ENCODE measurements at regions not wholly inside any gene's neighbourhood (a gene's known extent, or its start where the extent isn't known, plus 50 kb on each side); places are given as distances from the start of the nearest gene placed in this dataset.
"Not testable (repeated sequence)": the region's sequence is repeated elsewhere in the genome, so short reads cannot be mapped to it uniquely, and the experiment has no call there.

GRCh38 chr13:106081221-106081620 lies 454.2 kb downstream of the EFNB2 start:
- H3K9me3 Mint-ChIP-seq; H3K27me3 Mint-ChIP-seq; H3K27ac Mint-ChIP-seq (ENCODE audit: low read depth); H3K4me3 Mint-ChIP-seq; DNase-seq (ENCODE audit: low spot score in 2 of 2); H3K36me3 Mint-ChIP-seq (ENCODE audit: insufficient read depth); ATAC-seq (replicated peaks; ENCODE audit: extremely low read depth, poor library complexity, severe bottlenecking); H3K4me1 Mint-ChIP-seq: not testable (repeated sequence)

DNA sequence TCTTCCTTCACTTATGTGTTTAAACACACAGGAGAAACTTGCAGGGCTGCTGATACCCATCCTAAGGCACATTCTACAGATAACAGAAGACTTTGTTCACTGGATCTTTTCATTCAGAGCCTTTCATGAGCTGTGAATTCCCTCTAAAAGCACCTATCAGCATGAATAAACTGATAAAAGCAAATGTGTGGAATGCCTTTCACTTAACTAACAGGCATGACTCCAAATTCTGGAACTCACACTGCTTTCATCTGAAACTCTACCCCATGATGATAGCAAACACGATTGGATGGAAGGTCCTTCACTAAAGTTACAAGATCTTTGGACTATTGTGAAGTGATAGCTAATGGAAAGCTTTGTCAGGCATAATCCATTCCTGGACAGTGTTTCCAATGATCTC lies 457.3 kb downstream of the EFNB2 start:
- ATAC-seq (replicated peaks; ENCODE audit: extremely low read depth, poor library complexity, severe bottlenecking) (no peak), DNase-seq (ENCODE audit: low spot score in 2 of 2) (no peak)
- H3K27me3 Mint-ChIP-seq, result no peaks in the 10 kb centered on the region
- H3K9me3 Mint-ChIP-seq, result no peaks in the 10 kb centered on the region
- H3K27ac Mint-ChIP-seq (ENCODE audit: low read depth), result no peak overlapping the region
- H3K4me3 Mint-ChIP-seq, result no peak overlapping the region
- no peaks in the 10 kb centered on the region for H3K4me1 Mint-ChIP-seq
- H3K36me3 Mint-ChIP-seq (ENCODE audit: insufficient read depth), result peaks cover 4% of the 10 kb centered on the region

GRCh38 chr13:106077017-106077416 lies 458.4 kb downstream of the EFNB2 start:
- no peaks in the 10 kb centered on the region for H3K4me1 Mint-ChIP-seq
- H3K27ac Mint-ChIP-seq (ENCODE audit: low read depth), result no peak overlapping the region
- peaks cover 4% of the 10 kb centered on the region for H3K36me3 Mint-ChIP-seq (ENCODE audit: insufficient read depth)
- no peaks in the 10 kb centered on the region for H3K27me3 Mint-ChIP-seq
- ATAC-seq (replicated peaks; ENCODE audit: extremely low read depth, poor library complexity, severe bottlenecking) (no peak), DNase-seq (ENCODE audit: low spot score in 2 of 2) (no peak)
- H3K9me3 Mint-ChIP-seq, result no peaks in the 10 kb centered on the region
- no peak overlapping the region for H3K4me3 Mint-ChIP-seq

DNA sequence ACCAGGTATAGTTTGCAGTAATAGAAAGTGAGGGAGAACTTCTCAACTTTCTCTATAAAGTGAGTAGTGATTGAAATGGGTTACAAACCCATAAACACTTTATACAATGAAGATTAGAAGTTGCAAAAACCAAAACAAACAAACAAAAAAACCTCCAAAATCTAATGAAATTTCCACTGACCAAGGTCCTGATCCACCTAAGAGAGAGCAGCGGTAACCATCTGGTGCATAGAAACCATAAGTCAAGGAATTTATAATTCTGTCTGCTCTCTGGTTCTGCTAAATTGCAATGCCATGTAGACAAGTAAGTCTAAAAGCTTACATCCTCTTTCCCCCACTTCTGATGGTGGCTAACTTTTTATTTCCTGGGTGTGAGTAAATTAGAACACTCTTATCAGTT lies 463.4 kb downstream of the EFNB2 start:
- no peak for DNase-seq (ENCODE audit: low spot score in 2 of 2)
- Mint-ChIP-seq H3K27ac (ENCODE audit: low read depth) (no peak overlapping the region), H3K9me3 (no peaks in the 10 kb centered on the region), H3K4me3 (no peak overlapping the region), H3K4me1 (no peaks in the 10 kb centered on the region), H3K36me3 (ENCODE audit: insufficient read depth) (peaks cover 1% of the 10 kb centered on the region), H3K27me3 (no peaks in the 10 kb centered on the region)
- ATAC-seq (replicated peaks; ENCODE audit: extremely low read depth, poor library complexity, severe bottlenecking), result no peak

GRCh38 chr13:106063591-106064313 lies 471.7 kb downstream of the EFNB2 start:
- no peaks in the 10 kb centered on the region for H3K27me3 Mint-ChIP-seq
- no peak for DNase-seq (ENCODE audit: low spot score in 2 of 2)
- H3K4me3 Mint-ChIP-seq, result no peak overlapping the region
- no peak for ATAC-seq (replicated peaks; ENCODE audit: extremely low read depth, poor library complexity, severe bottlenecking)
- H3K27ac Mint-ChIP-seq (ENCODE audit: low read depth), result no peak overlapping the region
- no peaks in the 10 kb centered on the region for H3K4me1 Mint-ChIP-seq
- H3K36me3 Mint-ChIP-seq (ENCODE audit: insufficient read depth), result no peaks in the 10 kb centered on the region
- peaks cover 13% of the 10 kb centered on the region for H3K9me3 Mint-ChIP-seq

GRCh38 chr13:106061781-106062180 lies 473.7 kb downstream of the EFNB2 start:
- ATAC-seq (replicated peaks; ENCODE audit: extremely low read depth, poor library complexity, severe bottlenecking) (no peak), DNase-seq (ENCODE audit: low spot score in 2 of 2) (no peak)
- Mint-ChIP-seq H3K27ac (ENCODE audit: low read depth) (no peak overlapping the region), H3K4me3 (no peak overlapping the region), H3K36me3 (ENCODE audit: insufficient read depth) (no peaks in the 10 kb centered on the region), H3K4me1 (no peaks in the 10 kb centered on the region), H3K9me3 (peaks cover 13% of the 10 kb centered on the region), H3K27me3 (no peaks in the 10 kb centered on the region)

GRCh38 chr13:106056851-106057250 lies 478.6 kb downstream of the EFNB2 start:
- Mint-ChIP-seq H3K27ac (ENCODE audit: low read depth) (no peak overlapping the region), H3K9me3 (no peaks in the 10 kb centered on the region), H3K27me3 (no peaks in the 10 kb centered on the region), H3K4me1 (no peaks in the 10 kb centered on the region), H3K4me3 (no peak overlapping the region), H3K36me3 (ENCODE audit: insufficient read depth) (no peaks in the 10 kb centered on the region)
- ATAC-seq (replicated peaks; ENCODE audit: extremely low read depth, poor library complexity, severe bottlenecking) (no peak), DNase-seq (ENCODE audit: low spot score in 2 of 2) (no peak)

GRCh38 chr13:106052200-106052767 lies 483.2 kb downstream of the EFNB2 start:
- Mint-ChIP-seq H3K27me3 (no peaks in the 10 kb centered on the region), H3K4me1 (no peaks in the 10 kb centered on the region), H3K36me3 (ENCODE audit: insufficient read depth) (no peaks in the 10 kb centered on the region), H3K9me3 (no peaks in the 10 kb centered on the region), H3K4me3 (no peak overlapping the region), H3K27ac (ENCODE audit: low read depth) (no peak overlapping the region)
- DNase-seq (ENCODE audit: low spot score in 2 of 2) (no peak), ATAC-seq (replicated peaks; ENCODE audit: extremely low read depth, poor library complexity, severe bottlenecking) (no peak)

DNA sequence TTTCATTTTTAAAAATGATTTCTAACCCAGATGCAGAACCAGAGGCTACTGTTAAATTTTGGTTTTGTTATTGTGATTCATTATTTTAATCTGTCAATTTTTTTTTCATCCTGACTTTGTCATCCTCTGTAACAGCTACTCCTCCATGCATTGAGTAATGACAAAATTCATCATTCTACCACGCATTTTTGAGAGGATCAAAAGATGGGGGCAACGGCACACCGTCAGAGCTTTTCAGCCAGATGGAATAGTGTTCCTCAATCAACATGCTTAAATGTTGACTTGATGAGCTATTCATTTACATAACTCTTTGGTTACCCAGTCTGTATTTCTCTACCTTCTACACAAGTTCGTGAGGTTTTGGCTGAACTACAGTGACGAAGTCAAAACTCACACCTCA lies 486.3 kb downstream of the EFNB2 start:
- no peaks in the 10 kb centered on the region for H3K9me3 Mint-ChIP-seq
- no peaks in the 10 kb centered on the region for H3K4me1 Mint-ChIP-seq
- DNase-seq (ENCODE audit: low spot score in 2 of 2), result no peak
- no peak overlapping the region for H3K27ac Mint-ChIP-seq (ENCODE audit: low read depth)
- no peaks in the 10 kb centered on the region for H3K27me3 Mint-ChIP-seq
- no peaks in the 10 kb centered on the region for H3K36me3 Mint-ChIP-seq (ENCODE audit: insufficient read depth)
- H3K4me3 Mint-ChIP-seq, result no peak overlapping the region
- no peak for ATAC-seq (replicated peaks; ENCODE audit: extremely low read depth, poor library complexity, severe bottlenecking)

GRCh38 chr13:106048386-106048785 lies 487.1 kb downstream of the EFNB2 start:
- DNase-seq (ENCODE audit: low spot score in 2 of 2) (no peak), ATAC-seq (replicated peaks; ENCODE audit: extremely low read depth, poor library complexity, severe bottlenecking) (no peak)
- Mint-ChIP-seq H3K36me3 (ENCODE audit: insufficient read depth) (no peaks in the 10 kb centered on the region), H3K9me3 (no peaks in the 10 kb centered on the region), H3K27me3 (no peaks in the 10 kb centered on the region), H3K4me3 (no peak overlapping the region), H3K4me1 (no peaks in the 10 kb centered on the region), H3K27ac (ENCODE audit: low read depth) (no peak overlapping the region)

- H3K27me3 Mint-ChIP-seq, result no peaks in the 10 kb centered on the region
- no peaks in the 10 kb centered on the region for H3K9me3 Mint-ChIP-seq
- H3K27ac Mint-ChIP-seq (ENCODE audit: low read depth), result no peak overlapping the region
- no peaks in the 10 kb centered on the region for H3K4me1 Mint-ChIP-seq
- H3K4me3 Mint-ChIP-seq, result no peak overlapping the region
- no peak for ATAC-seq (replicated peaks; ENCODE audit: extremely low read depth, poor library complexity, severe bottlenecking)
- no peak for DNase-seq (ENCODE audit: low spot score in 2 of 2)
- no peaks in the 10 kb centered on the region for H3K36me3 Mint-ChIP-seq (ENCODE audit: insufficient read depth)
Observed at GRCh38 chr13:106047859-106048258, 487.6 kb downstream of the EFNB2 start.

DNA sequence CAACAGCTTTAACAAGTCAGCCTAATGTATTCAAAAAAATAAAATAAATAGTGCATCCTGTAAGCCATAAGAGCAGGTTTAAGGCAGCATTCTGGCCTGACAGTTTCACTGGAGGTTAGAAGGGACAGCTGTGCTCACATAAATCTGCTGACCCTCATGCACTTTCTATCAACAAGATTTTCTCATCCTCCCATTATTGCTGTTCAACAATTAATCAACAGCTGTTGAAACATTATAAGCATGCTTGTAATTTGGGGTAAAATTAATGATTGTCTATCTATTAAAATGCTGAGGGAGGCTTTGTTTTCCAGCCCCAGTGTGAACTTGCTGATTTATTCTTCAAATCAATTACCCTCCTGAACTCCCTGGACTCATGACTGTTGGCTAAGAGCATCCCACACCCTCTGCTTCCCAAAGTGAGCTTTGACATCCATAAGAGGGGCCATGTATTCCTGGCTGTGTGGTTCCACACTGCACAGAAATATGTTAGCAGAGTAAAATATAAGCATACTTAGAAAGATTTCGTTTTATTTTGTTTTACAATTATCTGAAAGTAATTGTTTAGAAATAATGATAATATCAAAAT lies 492.4 kb downstream of the EFNB2 start:
- DNase-seq (ENCODE audit: low spot score in 2 of 2) (no peak), ATAC-seq (replicated peaks; ENCODE audit: extremely low read depth, poor library complexity, severe bottlenecking) (no peak)
- Mint-ChIP-seq H3K36me3 (ENCODE audit: insufficient read depth) (no peaks in the 10 kb centered on the region), H3K27me3 (no peaks in the 10 kb centered on the region), H3K4me3 (no peak overlapping the region), H3K9me3 (peaks cover 16% of the 10 kb centered on the region), H3K4me1 (no peaks in the 10 kb centered on the region), H3K27ac (ENCODE audit: low read depth) (no peak overlapping the region)

GRCh38 chr13:106041445-106041844 lies 494.0 kb downstream of the EFNB2 start:
- DNase-seq (ENCODE audit: low spot score in 2 of 2), result no peak
- Mint-ChIP-seq H3K36me3 (ENCODE audit: insufficient read depth) (no peaks in the 10 kb centered on the region), H3K27me3 (no peaks in the 10 kb centered on the region), H3K4me3 (no peak overlapping the region), H3K4me1 (no peaks in the 10 kb centered on the region), H3K27ac (ENCODE audit: low read depth) (no peak overlapping the region), H3K9me3 (peaks cover 16% of the 10 kb centered on the region)
- ATAC-seq (replicated peaks; ENCODE audit: extremely low read depth, poor library complexity, severe bottlenecking), result no peak

Data from central memory CD8-positive, alpha-beta T cell (primary cell).